ENCODE measurements at regions not wholly inside any gene's neighbourhood (a gene's known extent, or its start where the extent isn't known, plus 50 kb on each side); places are given as distances from the start of the nearest gene placed in this dataset.

- peaks cover 31% of the 10 kb centered on the region for H3K4me1 Mint-ChIP-seq (ENCODE audit: low read depth)
- DNase-seq = no peak
- H3K36me3 Mint-ChIP-seq (ENCODE audit: low read depth) = no peaks in the 10 kb centered on the region
- no peaks in the 10 kb centered on the region for H3K9me3 Mint-ChIP-seq
- intact Hi-C loops (cut with micrococcal nuclease) = no loop called here
- H3K27me3 Mint-ChIP-seq (ENCODE audit: low read depth) = no peaks in the 10 kb centered on the region
- H3K4me3 Mint-ChIP-seq = no peak overlapping the region
- CTCF ChIA-PET = no interaction called here
- H3K27ac Mint-ChIP-seq = no peak overlapping the region
These were observed 78.9 kb downstream of the FOXL3 start for GRCh38 chr7:368651-369475.

- Mint-ChIP-seq H3K27me3 (ENCODE audit: low read depth) (no peaks in the 10 kb centered on the region), H3K27ac (no peak overlapping the region), H3K36me3 (ENCODE audit: low read depth) (no peaks in the 10 kb centered on the region), H3K9me3 (no peaks in the 10 kb centered on the region), H3K4me3 (no peak overlapping the region), H3K4me1 (ENCODE audit: low read depth) (peaks cover 23% of the 10 kb centered on the region)
- DNase-seq = no peak
- intact Hi-C loops (cut with micrococcal nuclease) = no loop called here
- CTCF ChIA-PET = no interaction called here
These were observed 79.7 kb downstream of the FOXL3 start for GRCh38 chr7:369476-370258.

- Mint-ChIP-seq H3K27me3 (ENCODE audit: low read depth) (no peaks in the 10 kb centered on the region), H3K4me3 (no peak overlapping the region), H3K27ac (no peak overlapping the region), H3K4me1 (ENCODE audit: low read depth) (peaks cover 20% of the 10 kb centered on the region), H3K9me3 (no peaks in the 10 kb centered on the region), H3K36me3 (ENCODE audit: low read depth) (no peaks in the 10 kb centered on the region)
- intact Hi-C loops (cut with micrococcal nuclease) = no loop called here
- CTCF ChIA-PET = no interaction called here
- no peak for DNase-seq
These were observed 80.3 kb downstream of the FOXL3 start for GRCh38 chr7:370259-370625.

GRCh38 chr7:370775-371118 lies 80.8 kb downstream of the FOXL3 start:
- Mint-ChIP-seq H3K27me3 (ENCODE audit: low read depth) (no peaks in the 10 kb centered on the region), H3K4me3 (no peak overlapping the region), H3K4me1 (ENCODE audit: low read depth) (peaks cover 15% of the 10 kb centered on the region), H3K36me3 (ENCODE audit: low read depth) (no peaks in the 10 kb centered on the region), H3K27ac (no peak overlapping the region), H3K9me3 (no peaks in the 10 kb centered on the region)
- intact Hi-C loops (cut with micrococcal nuclease) = no loop called here
- CTCF ChIA-PET = no interaction called here
- DNase-seq = no peak

GRCh38 chr7:371119-371778 lies 81.3 kb downstream of the FOXL3 start:
- intact Hi-C loops (cut with micrococcal nuclease) = no loop called here
- Mint-ChIP-seq H3K27me3 (ENCODE audit: low read depth) (no peaks in the 10 kb centered on the region), H3K4me1 (ENCODE audit: low read depth) (peaks cover 10% of the 10 kb centered on the region), H3K9me3 (no peaks in the 10 kb centered on the region), H3K27ac (no peak overlapping the region), H3K36me3 (ENCODE audit: low read depth) (no peaks in the 10 kb centered on the region), H3K4me3 (no peak overlapping the region)
- CTCF ChIA-PET = interaction anchor here (2.1 kb wide), 1 partner anchor 10 kb away, joined by 7 read pairs; no protein-coding TSS in a partner anchor
- no peak for DNase-seq

GRCh38 chr7:371779-372545 lies 82.0 kb downstream of the FOXL3 start:
- H3K27me3 Mint-ChIP-seq (ENCODE audit: low read depth) = no peaks in the 10 kb centered on the region
- CTCF ChIA-PET = interaction anchor here (2.1 kb wide), 1 partner anchor 9 kb away, joined by 7 read pairs; no protein-coding TSS in a partner anchor
- peak; percentile 3 for DNase-seq

GRCh38 chr7:372546-372931 lies 82.6 kb downstream of the FOXL3 start:
- Mint-ChIP-seq H3K4me1 (ENCODE audit: low read depth) (no peaks in the 10 kb centered on the region), H3K4me3 (no peak overlapping the region), H3K9me3 (no peaks in the 10 kb centered on the region), H3K36me3 (ENCODE audit: low read depth) (no peaks in the 10 kb centered on the region), H3K27me3 (ENCODE audit: low read depth) (no peaks in the 10 kb centered on the region), H3K27ac (no peak overlapping the region)
- intact Hi-C loops (cut with micrococcal nuclease) = no loop called here
- DNase-seq = peak; percentile 3
- CTCF ChIA-PET = interaction anchor here (2.1 kb wide), 1 partner anchor 9 kb away, joined by 7 read pairs; no protein-coding TSS in a partner anchor

More at GRCh38 chr7:371779-372545, 82.0 kb downstream of the FOXL3 start:
- intact Hi-C loops (cut with micrococcal nuclease) = no loop called here
- H3K4me1 Mint-ChIP-seq (ENCODE audit: low read depth) = peaks cover 3% of the 10 kb centered on the region
- no peaks in the 10 kb centered on the region for H3K36me3 Mint-ChIP-seq (ENCODE audit: low read depth)
- H3K9me3 Mint-ChIP-seq = no peaks in the 10 kb centered on the region
- H3K4me3 Mint-ChIP-seq = no peak overlapping the region
- H3K27ac Mint-ChIP-seq = no peak overlapping the region

GRCh38 chr7:372932-373791 lies 83.2 kb downstream of the FOXL3 start:
- Mint-ChIP-seq H3K27ac (no peak overlapping the region), H3K4me1 (ENCODE audit: low read depth) (peaks cover 2% of the 10 kb centered on the region), H3K4me3 (no peak overlapping the region), H3K27me3 (ENCODE audit: low read depth) (no peaks in the 10 kb centered on the region), H3K36me3 (ENCODE audit: low read depth) (no peaks in the 10 kb centered on the region), H3K9me3 (no peaks in the 10 kb centered on the region)
- intact Hi-C loops (cut with micrococcal nuclease) = no loop called here
- CTCF ChIA-PET = interaction anchor here (2.1 kb wide), 1 partner anchor 8 kb away, joined by 7 read pairs; no protein-coding TSS in a partner anchor
- DNase-seq = peak; percentile 4

GRCh38 chr7:373818-374705 lies 84.1 kb downstream of the FOXL3 start:
- CTCF ChIA-PET = no interaction called here
- Mint-ChIP-seq H3K36me3 (ENCODE audit: low read depth) (no peaks in the 10 kb centered on the region), H3K27ac (no peak overlapping the region), H3K27me3 (ENCODE audit: low read depth) (no peaks in the 10 kb centered on the region), H3K4me3 (no peak overlapping the region), H3K4me1 (ENCODE audit: low read depth) (peaks cover 2% of the 10 kb centered on the region), H3K9me3 (no peaks in the 10 kb centered on the region)
- intact Hi-C loops (cut with micrococcal nuclease) = no loop called here
- peak; percentile 3 for DNase-seq

GRCh38 chr7:374706-375311 lies 84.8 kb downstream of the FOXL3 start:
- peaks cover 3% of the 10 kb centered on the region for H3K4me1 Mint-ChIP-seq (ENCODE audit: low read depth)
- H3K27ac Mint-ChIP-seq = no peak overlapping the region
- H3K9me3 Mint-ChIP-seq = no peaks in the 10 kb centered on the region
- CTCF ChIA-PET = no interaction called here
- no peaks in the 10 kb centered on the region for H3K27me3 Mint-ChIP-seq (ENCODE audit: low read depth)
- intact Hi-C loops (cut with micrococcal nuclease) = no loop called here
- H3K4me3 Mint-ChIP-seq = no peak overlapping the region
- no peaks in the 10 kb centered on the region for H3K36me3 Mint-ChIP-seq (ENCODE audit: low read depth)
- no peak for DNase-seq

Data from activated naive CD4-positive, alpha-beta T cell treated with anti-CD3 and anti-CD28 coated beads for 36 hours (primary cell).